ENCODE measurements at regions not wholly inside any gene's neighbourhood (a gene's known extent, or its start where the extent isn't known, plus 50 kb on each side); places are given as distances from the start of the nearest gene placed in this dataset.
A peak's percentile ranks its signal among the peaks of the same experiment; 100 is the strongest.

GRCh38 chr5:159814805-159815585 is 101.3 kb upstream of the ADRA1B start:
- peaks cover 7 to 21% of the 10 kb centered on the region in 2 donors for H3K4me1 ChIP-seq
- no peaks in the 10 kb centered on the region for H3K9me3 ChIP-seq
- H3K36me3 ChIP-seq, result no peaks in the 10 kb centered on the region
- DNase-seq, result no peak
- no peaks in the 10 kb centered on the region for H3K27me3 ChIP-seq
- H3K4me3 ChIP-seq (replicated peaks in 1 of 3), result no peak overlapping the region
- no peak overlapping the region for H3K27ac ChIP-seq
- TF ChIP-seq POLR2A (IDR thresholded peaks at IDR 0.05) (no peak), CTCF (IDR thresholded peaks at IDR 0.05) (no peak)
- WGBS, 2 donors, result 84 to 89% methylated on average over 4 of the region's 4 CpGs
- intact Hi-C loops (cut with DNase I), result no loop called here

- Histone ChIP-seq H3K4me1 (peaks cover 7 to 23% of the 10 kb centered on the region in 2 donors), H3K9me3 (no peaks in the 10 kb centered on the region), H3K4me3 (replicated peaks in 1 of 3) (no peak overlapping the region), H3K27ac (no peak overlapping the region), H3K27me3 (no peaks in the 10 kb centered on the region), H3K36me3 (no peaks in the 10 kb centered on the region)
- intact Hi-C loops (cut with DNase I), result no loop called here
- DNase-seq, result no peak
- no peak for TF ChIP-seq CTCF (IDR thresholded peaks at IDR 0.05)
- TF ChIP-seq POLR2A (IDR thresholded peaks at IDR 0.05), result no peak
- 87 to 89% methylated on average over 5 of the region's 5 CpGs for WGBS, 2 donors
These were observed 98.8 kb upstream of the ADRA1B start for GRCh38 chr5:159817262-159818029.

GRCh38 chr5:159819591-159820411 is 96.5 kb upstream of the ADRA1B start:
- peak; percentile 3 to 20 for DNase-seq
- Histone ChIP-seq H3K27me3 (no peaks in the 10 kb centered on the region), H3K4me3 (replicated peaks in 1 of 3) (no peak overlapping the region), H3K27ac (peak overlapping the region in 1 of 3 donors; percentile 12), H3K9me3 (no peaks in the 10 kb centered on the region), H3K36me3 (no peaks in the 10 kb centered on the region), H3K4me1 (peaks cover 7 to 26% of the 10 kb centered on the region in 2 donors)
- TF ChIP-seq POLR2A (IDR thresholded peaks at IDR 0.05) (no peak), CTCF (IDR thresholded peaks at IDR 0.05) (no peak)
- 56 to 69% methylated on average over 9 of the region's 9 CpGs for WGBS, 2 donors
- intact Hi-C loops (cut with DNase I), result no loop called here

- H3K27ac ChIP-seq, result no peak overlapping the region
- WGBS, 2 donors, result 96 to 98% methylated on average over 3 of the region's 3 CpGs
- intact Hi-C loops (cut with DNase I), result no loop called here
- no peak overlapping the region for H3K4me3 ChIP-seq (replicated peaks in 1 of 3)
- H3K4me1 ChIP-seq, result peaks cover 13 to 33% of the 10 kb centered on the region in 2 donors
- TF ChIP-seq POLR2A (IDR thresholded peaks at IDR 0.05), result no peak
- no peak for TF ChIP-seq CTCF (IDR thresholded peaks at IDR 0.05)
- H3K9me3 ChIP-seq, result no peaks in the 10 kb centered on the region
- no peaks in the 10 kb centered on the region for H3K27me3 ChIP-seq
- no peaks in the 10 kb centered on the region for H3K36me3 ChIP-seq
- no peak for DNase-seq
These were observed 95.6 kb upstream of the ADRA1B start for GRCh38 chr5:159820692-159821091.
